Peyer's patch (tissue), 4 donors: ENCODE measurements at regions not wholly inside any gene's neighbourhood (a gene's known extent, or its start where the extent isn't known, plus 50 kb on each side); places are given as distances from the start of the nearest gene placed in this dataset.
A peak's percentile ranks its signal among the peaks of the same experiment; 100 is the strongest.

Experiments
- DNase-seq, 3 donors: peaks; one replicate each; pipeline ENCODE4 v3.0.0-alpha.2; 2017 to 2019
- H3K27ac ChIP-seq, 4 donors: fragments of 200-600 bp; sonication (generic); one replicate each; pipeline ENCODE4 v1.5.1; 2016 to 2019
- H3K27me3 ChIP-seq, 2 donors: fragments of 200-600 bp; sonication (generic); one replicate each; pipeline ENCODE4 v1.5.1; 2019
- H3K36me3 ChIP-seq, 3 donors: fragments of 200-600 bp; sonication (generic); one replicate each; pipeline ENCODE4 v1.5.1; 2016 to 2019
- H3K4me1 ChIP-seq, 4 donors: fragments of 200-600 bp; sonication (generic); one replicate each; pipeline ENCODE4 v1.5.1; 2016 to 2019
- H3K4me3 ChIP-seq, 4 donors: fragments of 200-600 bp; sonication (generic); 1 replicate in 3 of 4; 2 replicates in 1 of 4; pipeline ENCODE4 v1.5.1; 2016 to 2019; ENCODE audit warnings: mild to moderate bottlenecking in 1 of 4
- H3K9me3 ChIP-seq, 4 donors: fragments of 200-600 bp; sonication (generic); one replicate each; pipeline ENCODE4 v1.5.1; 2016 to 2019; ENCODE audit warnings: mild to moderate bottlenecking in 1 of 4
- POLR2A ChIP-seq, 2 donors: fragments of 450-650 bp; IDR thresholded peaks; one replicate each; pipeline ENCODE4 v1.5.1; 2017; ENCODE audit warnings: antibody characterized with exemption in 2 of 2, mild to moderate bottlenecking in 2 of 2, moderate library complexity in 2 of 2
- TF ChIP-seq, protein P1 (sequence below), 6 experiments: fragments of 450-650 bp in 4 of 6; fragments of 200-600 bp in 2 of 6; sonication (generic) in 1 of 6; IDR thresholded peaks; one replicate each; pipeline ENCODE4 v1.5.1; 2017 to 2019; ENCODE audit warnings: antibody characterized with exemption in 6 of 6, mild to moderate bottlenecking in 3 of 6, moderate library complexity in 1 of 6

DNA sequence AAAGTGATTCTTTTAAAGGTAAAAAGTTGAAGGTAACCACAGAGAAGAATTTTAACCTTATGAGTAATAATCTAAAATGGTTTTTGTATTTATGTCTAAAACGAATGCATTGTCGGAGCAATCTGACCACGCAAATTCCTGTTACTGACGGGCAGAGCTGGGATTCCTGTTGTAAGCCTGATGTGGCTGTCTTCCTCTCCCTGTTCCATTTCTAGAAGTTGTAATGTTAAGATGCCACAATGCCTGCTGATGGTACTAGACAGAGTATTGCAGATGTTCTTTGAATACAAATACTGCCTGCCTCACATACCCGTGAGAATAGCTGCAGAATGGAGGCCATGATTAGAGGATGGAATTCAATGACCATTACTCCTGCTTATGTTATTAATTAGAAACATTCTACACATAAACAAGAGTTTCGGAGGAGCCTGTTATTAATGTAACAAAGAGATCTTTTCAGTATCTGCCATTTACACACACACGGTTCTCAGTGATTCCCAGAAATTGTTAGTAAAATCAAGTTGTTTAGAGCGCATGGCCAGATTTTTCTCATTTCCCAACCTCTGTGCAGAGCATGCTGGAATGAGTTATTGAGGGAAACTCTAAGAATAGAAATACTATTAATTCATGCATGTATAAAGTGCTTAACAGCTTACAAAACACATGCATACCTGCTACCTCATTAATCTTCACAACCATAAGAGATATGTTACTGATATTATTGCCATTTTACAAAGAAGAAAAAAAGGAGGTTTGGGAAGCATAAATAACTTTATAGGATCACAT is 196.8 kb downstream of the PTN start:
- DNase-seq = no peak
- no peak overlapping the region for H3K4me3 ChIP-seq
- H3K27ac ChIP-seq = peak overlapping the region in 1 of 4 donors; percentile 51
- no peaks in the 10 kb centered on the region for H3K4me1 ChIP-seq
- no peaks in the 10 kb centered on the region for H3K27me3 ChIP-seq
- no peaks in the 10 kb centered on the region for H3K9me3 ChIP-seq
- no peak for TF ChIP-seq POLR2A (IDR thresholded peaks at IDR 0.05)
- TF ChIP-seq, protein P1, sequence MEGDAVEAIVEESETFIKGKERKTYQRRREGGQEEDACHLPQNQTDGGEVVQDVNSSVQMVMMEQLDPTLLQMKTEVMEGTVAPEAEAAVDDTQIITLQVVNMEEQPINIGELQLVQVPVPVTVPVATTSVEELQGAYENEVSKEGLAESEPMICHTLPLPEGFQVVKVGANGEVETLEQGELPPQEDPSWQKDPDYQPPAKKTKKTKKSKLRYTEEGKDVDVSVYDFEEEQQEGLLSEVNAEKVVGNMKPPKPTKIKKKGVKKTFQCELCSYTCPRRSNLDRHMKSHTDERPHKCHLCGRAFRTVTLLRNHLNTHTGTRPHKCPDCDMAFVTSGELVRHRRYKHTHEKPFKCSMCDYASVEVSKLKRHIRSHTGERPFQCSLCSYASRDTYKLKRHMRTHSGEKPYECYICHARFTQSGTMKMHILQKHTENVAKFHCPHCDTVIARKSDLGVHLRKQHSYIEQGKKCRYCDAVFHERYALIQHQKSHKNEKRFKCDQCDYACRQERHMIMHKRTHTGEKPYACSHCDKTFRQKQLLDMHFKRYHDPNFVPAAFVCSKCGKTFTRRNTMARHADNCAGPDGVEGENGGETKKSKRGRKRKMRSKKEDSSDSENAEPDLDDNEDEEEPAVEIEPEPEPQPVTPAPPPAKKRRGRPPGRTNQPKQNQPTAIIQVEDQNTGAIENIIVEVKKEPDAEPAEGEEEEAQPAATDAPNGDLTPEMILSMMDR (IDR thresholded peaks at IDR 0.05) = no peak
- H3K36me3 ChIP-seq = no peaks in the 10 kb centered on the region

DNA sequence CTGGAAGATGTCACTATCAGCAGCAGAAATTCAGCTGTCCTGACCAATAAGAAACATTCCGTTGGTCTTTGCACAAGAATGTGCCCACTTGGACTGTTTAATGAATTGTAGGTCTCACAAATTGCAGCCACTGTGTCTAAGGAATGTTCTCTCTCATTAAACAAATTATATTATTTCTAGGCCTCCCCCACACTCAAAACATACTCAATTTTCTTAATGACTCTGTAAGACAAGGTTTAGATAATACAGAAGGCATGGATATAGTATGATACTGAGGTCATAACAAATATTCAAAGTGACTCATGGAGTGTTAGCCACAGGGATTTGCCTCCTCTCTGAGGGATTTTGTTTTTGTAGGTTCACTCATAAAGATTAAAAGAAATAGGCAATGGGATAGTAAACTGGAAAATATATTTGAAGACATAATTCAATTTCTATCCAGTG is 197.5 kb downstream of the PTN start:
- Histone ChIP-seq H3K36me3 (no peaks in the 10 kb centered on the region), H3K4me3 (no peak overlapping the region), H3K27me3 (no peaks in the 10 kb centered on the region), H3K27ac (peak overlapping the region in 1 of 4 donors; percentile 28), H3K4me1 (no peaks in the 10 kb centered on the region), H3K9me3 (no peaks in the 10 kb centered on the region)
- TF ChIP-seq, protein P1 (IDR thresholded peaks at IDR 0.05) = no peak
- TF ChIP-seq POLR2A (IDR thresholded peaks at IDR 0.05) = no peak
- DNase-seq = no peak

DNA sequence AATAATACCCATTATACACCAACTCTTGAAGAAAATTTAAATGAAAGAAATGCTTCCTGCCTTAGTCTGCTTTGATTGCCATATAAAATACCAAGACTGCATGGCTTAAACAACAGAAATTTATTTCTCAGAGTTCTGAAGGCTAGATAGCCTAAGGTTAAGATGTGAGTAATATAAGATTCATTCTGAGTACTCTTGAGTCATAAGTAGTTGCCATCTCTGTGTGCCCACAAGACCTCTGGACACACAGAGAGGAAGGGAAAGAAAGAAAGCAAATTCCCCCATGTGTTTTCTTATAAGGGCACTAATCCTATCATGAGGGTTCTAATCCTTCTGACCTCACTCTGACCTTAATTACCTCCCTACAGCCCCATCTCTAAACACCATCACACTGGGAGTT is 201.2 kb downstream of the PTN start:
- Histone ChIP-seq H3K9me3 (no peaks in the 10 kb centered on the region), H3K27ac (no peak overlapping the region), H3K4me1 (no peaks in the 10 kb centered on the region), H3K36me3 (no peaks in the 10 kb centered on the region), H3K27me3 (no peaks in the 10 kb centered on the region), H3K4me3 (no peak overlapping the region)
- TF ChIP-seq, protein P1 (IDR thresholded peaks at IDR 0.05) = no peak
- no peak for TF ChIP-seq POLR2A (IDR thresholded peaks at IDR 0.05)
- no peak for DNase-seq

DNA sequence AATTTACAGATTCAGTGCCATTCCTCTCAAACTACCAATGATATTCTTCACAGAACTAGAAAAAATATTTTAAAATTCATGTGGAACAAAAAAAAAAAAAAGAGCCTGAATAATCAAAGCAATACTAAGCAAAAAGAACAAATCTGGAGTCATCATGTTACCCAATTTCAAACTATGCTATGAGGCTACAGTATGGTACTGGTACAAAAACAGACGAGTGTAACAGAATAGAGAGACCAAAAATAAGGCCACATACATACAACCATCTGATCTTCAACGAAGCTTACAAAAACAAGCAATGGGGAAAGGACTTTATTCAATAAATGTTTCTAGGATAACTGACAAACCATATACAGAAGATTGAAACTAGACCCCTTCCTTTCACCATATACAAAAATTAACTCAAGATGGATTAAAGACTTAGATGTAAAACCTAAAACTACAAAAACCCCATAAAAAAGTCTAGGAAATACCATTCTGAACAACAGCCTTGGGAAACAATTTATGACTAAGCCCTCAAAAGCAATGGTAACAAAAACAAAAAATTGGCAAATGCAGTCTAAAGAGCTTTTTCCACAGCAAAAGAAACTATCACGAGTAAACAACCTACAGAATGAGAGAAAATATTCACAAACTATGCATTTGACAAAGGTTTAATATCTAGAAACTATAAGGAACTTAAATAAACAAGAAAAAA is 207.7 kb downstream of the PTN start:
- Histone ChIP-seq H3K9me3 (no peaks in the 10 kb centered on the region), H3K36me3 (no peaks in the 10 kb centered on the region), H3K4me1 (no peaks in the 10 kb centered on the region), H3K27ac (no peak overlapping the region), H3K27me3 (no peaks in the 10 kb centered on the region), H3K4me3 (no peak overlapping the region)
- TF ChIP-seq, protein P1 (IDR thresholded peaks at IDR 0.05) = no peak
- TF ChIP-seq POLR2A (IDR thresholded peaks at IDR 0.05) = no peak
- DNase-seq = no peak

DNA sequence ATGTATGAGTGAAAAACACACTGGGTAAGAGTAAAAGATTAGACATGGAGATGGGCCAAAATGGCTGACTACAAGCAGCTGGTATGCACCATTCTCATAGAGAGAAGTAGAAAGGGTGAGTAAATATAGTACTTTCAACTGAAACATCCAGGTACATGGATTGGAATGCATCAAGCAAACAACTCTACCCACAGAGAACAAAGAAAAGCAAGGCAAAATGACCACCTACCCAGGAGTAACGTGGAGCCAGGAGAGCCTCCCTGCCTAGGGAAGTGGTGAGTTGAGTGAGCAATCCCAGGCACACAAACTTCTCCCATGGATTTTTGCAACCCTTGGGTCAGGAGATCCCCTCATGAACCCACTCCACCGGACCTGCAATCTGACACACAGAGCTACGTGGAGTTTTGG is 212.8 kb downstream of the PTN start:
- no peaks in the 10 kb centered on the region for H3K36me3 ChIP-seq
- H3K27me3 ChIP-seq = no peaks in the 10 kb centered on the region
- DNase-seq = no peak
- no peak overlapping the region for H3K4me3 ChIP-seq
- H3K27ac ChIP-seq = no peak overlapping the region
- TF ChIP-seq POLR2A (IDR thresholded peaks at IDR 0.05) = no peak
- TF ChIP-seq, protein P1 (IDR thresholded peaks at IDR 0.05) = no peak
- no peaks in the 10 kb centered on the region for H3K4me1 ChIP-seq
- no peaks in the 10 kb centered on the region for H3K9me3 ChIP-seq
